ENCODE measurements at regions not wholly inside any gene's neighbourhood (a gene's known extent, or its start where the extent isn't known, plus 50 kb on each side); places are given as distances from the start of the nearest gene placed in this dataset.

GRCh38 chr11:70863993-70864392 lies 388.4 kb downstream of the SHANK2 start:
- H3K27me3 ChIP-seq (replicated peaks; ENCODE audit: control insufficient read depth, insufficient read depth, low read length) = no peaks in the 10 kb centered on the region
- H3K27me3 Mint-ChIP-seq (ENCODE audit: insufficient read depth, unreplicated experiment) = no peaks in the 10 kb centered on the region
- H3K9me3 ChIP-seq = no peaks in the 10 kb centered on the region
- H3K4me3 Mint-ChIP-seq (ENCODE audit: unreplicated experiment) = no peak overlapping the region
- no peaks in the 10 kb centered on the region for H3K9me3 Mint-ChIP-seq (ENCODE audit: unreplicated experiment)
- no peaks in the 10 kb centered on the region for H3K36me3 ChIP-seq (ENCODE audit: control insufficient read depth, insufficient read depth, low read length)
- H3K27ac Mint-ChIP-seq (ENCODE audit: unreplicated experiment) = peak overlapping the region; percentile 13
- no peak for DNase-seq
- ChIA-PET POLR2A (no interaction called here), CTCF (no interaction called here)
- H3K4me1 Mint-ChIP-seq (ENCODE audit: low read depth, unreplicated experiment) = peaks cover 6% of the 10 kb centered on the region
- H3K36me3 Mint-ChIP-seq (ENCODE audit: insufficient read depth, unreplicated experiment) = peaks cover 27% of the 10 kb centered on the region
- no peak overlapping the region for H3K4me3 ChIP-seq (ENCODE audit: low read depth, low read length)
- intact Hi-C loops (cut with micrococcal nuclease; ENCODE audit: unreplicated experiment) = no loop called here
- 0 out of 2 replicates have a peak, but pooled peaks cover 4% of the 10 kb centered on the region for H3K4me1 ChIP-seq
- TF ChIP-seq CTCF (IDR thresholded peaks at IDR 0.05; ENCODE audit: insufficient read depth in 1 of 2, low read depth in 1 of 2, low read length in 1 of 2, severe bottlenecking in 1 of 2, unreplicated experiment in 1 of 2) = no peak
- BruUV-seq (replicated peaks) = no TSS peak

- CTCF ChIA-PET = no interaction called here
Observed at GRCh38 chr11:70865356-70865755, 387.0 kb downstream of the SHANK2 start.

GRCh38 chr11:70866834-70867233 lies 385.5 kb downstream of the SHANK2 start:
- Mint-ChIP-seq H3K9me3 (ENCODE audit: unreplicated experiment) (no peaks in the 10 kb centered on the region), H3K36me3 (ENCODE audit: insufficient read depth, unreplicated experiment) (peaks cover 40% of the 10 kb centered on the region), H3K27ac (ENCODE audit: unreplicated experiment) (no peak overlapping the region), H3K27me3 (ENCODE audit: insufficient read depth, unreplicated experiment) (no peaks in the 10 kb centered on the region), H3K4me1 (ENCODE audit: low read depth, unreplicated experiment) (peaks cover under 1% of the 10 kb centered on the region), H3K4me3 (ENCODE audit: unreplicated experiment) (no peak overlapping the region)
- CTCF ChIA-PET = no interaction called here
- TF ChIP-seq CTCF (IDR thresholded peaks at IDR 0.05; ENCODE audit: insufficient read depth in 1 of 2, low read depth in 1 of 2, low read length in 1 of 2, severe bottlenecking in 1 of 2, unreplicated experiment in 1 of 2) = no peak
- intact Hi-C loops (cut with micrococcal nuclease; ENCODE audit: unreplicated experiment) = no loop called here
- POLR2A ChIA-PET = no interaction called here
- Histone ChIP-seq H3K9me3 (no peaks in the 10 kb centered on the region), H3K27me3 (replicated peaks; ENCODE audit: control insufficient read depth, insufficient read depth, low read length) (no peaks in the 10 kb centered on the region), H3K4me3 (ENCODE audit: low read depth, low read length) (no peak overlapping the region), H3K36me3 (ENCODE audit: control insufficient read depth, insufficient read depth, low read length) (no peaks in the 10 kb centered on the region), H3K4me1 (0 out of 2 replicates have a peak, but pooled peaks cover 4% of the 10 kb centered on the region)
- BruUV-seq (replicated peaks) = no TSS peak
- no peak for DNase-seq

More at GRCh38 chr11:70865356-70865755, 387.0 kb downstream of the SHANK2 start:
- Mint-ChIP-seq H3K27me3 (ENCODE audit: insufficient read depth, unreplicated experiment) (no peaks in the 10 kb centered on the region), H3K4me1 (ENCODE audit: low read depth, unreplicated experiment) (peaks cover 6% of the 10 kb centered on the region), H3K4me3 (ENCODE audit: unreplicated experiment) (no peak overlapping the region), H3K36me3 (ENCODE audit: insufficient read depth, unreplicated experiment) (peaks cover 37% of the 10 kb centered on the region), H3K9me3 (ENCODE audit: unreplicated experiment) (no peaks in the 10 kb centered on the region), H3K27ac (ENCODE audit: unreplicated experiment) (no peak overlapping the region)
- TF ChIP-seq CTCF (IDR thresholded peaks at IDR 0.05; ENCODE audit: insufficient read depth in 1 of 2, low read depth in 1 of 2, low read length in 1 of 2, severe bottlenecking in 1 of 2, unreplicated experiment in 1 of 2) = no peak
- no peaks in the 10 kb centered on the region for H3K27me3 ChIP-seq (replicated peaks; ENCODE audit: control insufficient read depth, insufficient read depth, low read length)
- H3K4me1 ChIP-seq = 0 out of 2 replicates have a peak, but pooled peaks cover 4% of the 10 kb centered on the region
- no peak overlapping the region for H3K4me3 ChIP-seq (ENCODE audit: low read depth, low read length)
- no peak for DNase-seq
- H3K36me3 ChIP-seq (ENCODE audit: control insufficient read depth, insufficient read depth, low read length) = no peaks in the 10 kb centered on the region
- POLR2A ChIA-PET = no interaction called here
- BruUV-seq (replicated peaks) = no TSS peak
- no peaks in the 10 kb centered on the region for H3K9me3 ChIP-seq
- intact Hi-C loops (cut with micrococcal nuclease; ENCODE audit: unreplicated experiment) = no loop called here

Measured in Caco-2 (cell line).